WTC11 (cell line): ENCODE measurements at regions not wholly inside any gene's neighbourhood (a gene's known extent, or its start where the extent isn't known, plus 50 kb on each side); places are given as distances from the start of the nearest gene placed in this dataset.

Experiments used
- ATAC-seq: fragments of 200-7000 bp; cut with Tn5 transposase; 2 replicates; pipeline ENCODE4 v1.10.0; 2021; ENCODE audit warnings: mild to moderate bottlenecking, moderate library complexity
- CTCF ChIA-PET: fragments of 300-600 bp; sonication (Branson Sonifier 250); formaldehyde crosslinking; loops from one replicate; lab custom pipeline; 2021; ENCODE audit warnings: antibody characterized with exemption; lab: Charles Lee
- POLR2A ChIA-PET: fragments of 350-600 bp; sonication (Branson Sonifier 250); formaldehyde crosslinking; loops from one replicate; lab custom pipeline; 2021; ENCODE audit warnings: antibody characterized with exemption; lab: Charles Lee
- DNase-seq: peaks from one replicate; pipeline ENCODE4 v3.0.0; 2021; ENCODE audit warnings: low spot score
- H3K27ac Mint-ChIP-seq: 2 replicates; pipeline ENCODE4 v1.8.0; 2021; ENCODE audit warnings: mixed read lengths
- H3K27me3 Mint-ChIP-seq: 2 replicates; pipeline ENCODE4 v1.8.0; 2021; ENCODE audit warnings: low read depth, mild to moderate bottlenecking, moderate library complexity, mixed read lengths
- H3K36me3 Mint-ChIP-seq: 2 replicates; pipeline ENCODE4 v1.8.0; 2021; ENCODE audit warnings: mixed read lengths
- H3K4me1 Mint-ChIP-seq: 2 replicates; pipeline ENCODE4 v1.8.0; 2022; ENCODE audit warnings: mixed read lengths
- H3K4me3 Mint-ChIP-seq: 2 replicates; pipeline ENCODE4 v1.8.0; 2021; ENCODE audit warnings: mild to moderate bottlenecking, moderate library complexity, mixed read lengths
- H3K9me3 Mint-ChIP-seq: 2 replicates; pipeline ENCODE4 v1.8.0; 2021; ENCODE audit warnings: mixed read lengths
- ATF1 ChIP-seq: sonication (generic); formaldehyde crosslinking; IDR thresholded peaks from 2 replicates; pipeline ENCODE4 v1.8.1; 2023; ENCODE audit warnings: mild to moderate bottlenecking, moderate library complexity, missing genetic modification reagents
- ATF6 ChIP-seq: sonication (generic); formaldehyde crosslinking; IDR thresholded peaks from 2 replicates; pipeline ENCODE4 v1.8.1; 2023; ENCODE audit warnings: mild to moderate bottlenecking, missing genetic modification reagents
- E2F1 ChIP-seq: sonication (generic); formaldehyde crosslinking; IDR thresholded peaks from 2 replicates; pipeline ENCODE4 v1.8.0; 2022; ENCODE audit warnings: mild to moderate bottlenecking, missing genetic modification reagents
- E2F5 ChIP-seq: sonication (generic); formaldehyde crosslinking; IDR thresholded peaks from 2 replicates; pipeline ENCODE4 v1.8.1; 2022; ENCODE audit warnings: mild to moderate bottlenecking, moderate library complexity, missing genetic modification reagents
- ELF4 ChIP-seq: sonication (generic); formaldehyde crosslinking; IDR thresholded peaks from 2 replicates; pipeline ENCODE4 v1.8.1; 2022; ENCODE audit warnings: low read depth, mild to moderate bottlenecking, moderate library complexity, missing genetic modification reagents
- ETV6 ChIP-seq: sonication (generic); formaldehyde crosslinking; IDR thresholded peaks from 2 replicates; pipeline ENCODE4 v1.8.1; 2022; ENCODE audit warnings: mild to moderate bottlenecking, missing genetic modification reagents
- FOXJ3 ChIP-seq: sonication (generic); formaldehyde crosslinking; IDR thresholded peaks from 2 replicates; pipeline ENCODE4 v1.9.0; 2021; ENCODE audit warnings: missing genetic modification reagents, mild to moderate bottlenecking, borderline replicate concordance
- FOXK1 ChIP-seq: sonication (generic); formaldehyde crosslinking; IDR thresholded peaks from 2 replicates; pipeline ENCODE4 v1.8.0; 2022; ENCODE audit warnings: mild to moderate bottlenecking, moderate library complexity, missing genetic modification reagents
- GABPB1 ChIP-seq: sonication (generic); formaldehyde crosslinking; IDR thresholded peaks from 2 replicates; pipeline ENCODE4 v1.8.1; 2023; ENCODE audit warnings: mild to moderate bottlenecking, missing genetic modification reagents
- KAT7 ChIP-seq: sonication (generic); formaldehyde crosslinking; IDR thresholded peaks from 2 replicates; pipeline ENCODE4 v1.8.1; 2023; ENCODE audit warnings: missing genetic modification reagents, mild to moderate bottlenecking, borderline replicate concordance
- MLX ChIP-seq: sonication (generic); formaldehyde crosslinking; IDR thresholded peaks from 2 replicates; pipeline ENCODE4 v1.8.1; 2023; ENCODE audit warnings: mild to moderate bottlenecking, missing genetic modification reagents, moderate library complexity
- MYBL2 ChIP-seq: sonication (generic); formaldehyde crosslinking; IDR thresholded peaks from 2 replicates; pipeline ENCODE4 v1.8.1; 2023; ENCODE audit warnings: mild to moderate bottlenecking, moderate library complexity, missing genetic modification reagents
- OVOL2 ChIP-seq: fragments of 250-450 bp; sonication (Bioruptor Pico); IDR thresholded peaks from 2 replicates; pipeline ENCODE4 v1.9.0; 2021; ENCODE audit warnings: mild to moderate bottlenecking, borderline replicate concordance
- PREB ChIP-seq: sonication (generic); formaldehyde crosslinking; IDR thresholded peaks from 2 replicates; pipeline ENCODE4 v1.8.1; 2022; ENCODE audit warnings: mild to moderate bottlenecking, missing genetic modification reagents, moderate library complexity, borderline replicate concordance
- SMAD4 ChIP-seq: sonication (generic); formaldehyde crosslinking; IDR thresholded peaks from 2 replicates; pipeline ENCODE4 v1.8.0; 2022; ENCODE audit warnings: mild to moderate bottlenecking, missing genetic modification reagents
- SOX15 ChIP-seq: fragments of 250-450 bp; sonication (Bioruptor Pico); IDR thresholded peaks from 2 replicates; pipeline ENCODE4 v1.9.0; 2021; ENCODE audit warnings: mild to moderate bottlenecking
- STAT6 ChIP-seq: sonication (generic); formaldehyde crosslinking; conservative IDR thresholded peaks from 2 replicates; pipeline ENCODE4 v1.8.1; 2023; ENCODE audit warnings: mild to moderate bottlenecking, low read depth, missing genetic modification reagents, moderate library complexity
- TP53 ChIP-seq: sonication (generic); formaldehyde crosslinking; IDR thresholded peaks from 2 replicates; pipeline ENCODE4 v1.8.1; 2023; ENCODE audit warnings: mild to moderate bottlenecking, missing genetic modification reagents
- ZNF263 ChIP-seq: sonication (generic); formaldehyde crosslinking; IDR thresholded peaks from 2 replicates; pipeline ENCODE4 v1.8.1; 2022; ENCODE audit warnings: low read depth, mild to moderate bottlenecking, moderate library complexity, missing genetic modification reagents

- H3K27me3 Mint-ChIP-seq, result no peaks in the 10 kb centered on the region
- peaks cover 4% of the 10 kb centered on the region; the same call in 1 of the 2 replicates for H3K9me3 Mint-ChIP-seq
- H3K4me3 Mint-ChIP-seq, result no peak overlapping the region
- POLR2A ChIA-PET, result no interaction called here
- no peaks in the 10 kb centered on the region for H3K36me3 Mint-ChIP-seq
- CTCF ChIA-PET, result interaction anchor here (1.5 kb wide), 1 partner anchor 48 kb away, joined by 3 read pairs; no protein-coding TSS in a partner anchor
- TF ChIP-seq ETV6 (CRISPR knock-in tag), result no peak
- no peak for TF ChIP-seq SOX15
- no peak for TF ChIP-seq ATF1 (CRISPR knock-in tag)
- TF ChIP-seq FOXJ3 (CRISPR knock-in tag), result no peak
- no peak for TF ChIP-seq FOXK1
- TF ChIP-seq SMAD4 (CRISPR knock-in tag), result no peak
- TF ChIP-seq PREB (CRISPR knock-in tag), result no peak
- TF ChIP-seq E2F5 (CRISPR knock-in tag), result no peak
- TF ChIP-seq E2F1 (CRISPR knock-in tag), result no peak
- TF ChIP-seq KAT7 (CRISPR knock-in tag), result no peak
- TF ChIP-seq TP53 (CRISPR knock-in tag), result no peak
- TF ChIP-seq ZNF263 (CRISPR knock-in tag), result no peak
- no peak for TF ChIP-seq ELF4 (CRISPR knock-in tag)
- TF ChIP-seq MLX (CRISPR knock-in tag), result no peak
- no peak for TF ChIP-seq ATF6 (CRISPR knock-in tag)
- no peak for TF ChIP-seq OVOL2 (CRISPR knock-in tag)
- TF ChIP-seq GABPB1 (CRISPR knock-in tag), result no peak
- no peak for TF ChIP-seq STAT6
- TF ChIP-seq MYBL2 (CRISPR knock-in tag), result no peak
- H3K4me1 Mint-ChIP-seq, result peaks cover 6% of the 10 kb centered on the region
- DNase-seq (no peak), ATAC-seq (no peak)
- H3K27ac Mint-ChIP-seq, result no peak overlapping the region
These were observed 566.4 kb downstream of the BMP2 start for GRCh38 chr20:7333841-7334240.
